Uterus (tissue), 3 donors: ENCODE measurements at regions not wholly inside any gene's neighbourhood (a gene's known extent, or its start where the extent isn't known, plus 50 kb on each side); places are given as distances from the start of the nearest gene placed in this dataset.

Experiments used
- DNase-seq, 2 donors: peaks; one replicate each; pipeline ENCODE4 v3.0.0-alpha.2; 2019 to 2020
- H3K27ac ChIP-seq, 2 donors: fragments of 200-600 bp; sonication (generic); 1 replicate in 1 of 2; 2 replicates in 1 of 2; pipeline ENCODE4 v1.5.1; 2016 to 2018
- H3K27me3 ChIP-seq, 2 donors: fragments of 200-600 bp; sonication (generic); one replicate each; pipeline ENCODE4 v1.5.1; 2018 to 2019; ENCODE audit warnings: control low read depth in 1 of 2
- H3K36me3 ChIP-seq, 2 donors: fragments of 200-600 bp; sonication (generic); one replicate each; pipeline ENCODE4 v1.5.1; 2019; ENCODE audit warnings: control low read depth in 1 of 2
- H3K4me1 ChIP-seq, 2 donors: fragments of 200-600 bp; sonication (generic); one replicate each; pipeline ENCODE4 v1.5.1; 2018 to 2019; ENCODE audit warnings: control low read depth in 1 of 2
- H3K4me3 ChIP-seq, 2 donors: fragments of 200-600 bp; sonication (generic); 1 replicate in 1 of 2; 2 replicates in 1 of 2; pipeline ENCODE4 v1.5.1; 2018 to 2019; ENCODE audit warnings: mild to moderate bottlenecking in 1 of 2
- H3K9me3 ChIP-seq, 2 donors: fragments of 200-600 bp; sonication (generic); one replicate each; pipeline ENCODE4 v1.5.1; 2019; ENCODE audit warnings: control low read depth in 1 of 2
- CTCF ChIP-seq, 4 experiments: fragments of 200-600 bp in 2 of 4; fragments of 450-650 bp in 2 of 4; sonication (generic) in 2 of 4; IDR thresholded peaks; one replicate each; pipeline ENCODE4 v1.5.1; 2016 to 2019; ENCODE audit warnings: antibody characterized with exemption in 4 of 4, mild to moderate bottlenecking in 2 of 4, moderate library complexity in 1 of 4
- POLR2A ChIP-seq, 2 donors: fragments of 450-650 bp; IDR thresholded peaks; one replicate each; pipeline ENCODE4 v1.6.1; 2016; ENCODE audit warnings: antibody characterized with exemption in 2 of 2, mild to moderate bottlenecking in 1 of 2, moderate library complexity in 1 of 2
- intact Hi-C: fragments of 100-400 bp; cut with DNase I; formaldehyde crosslinking; loops from one replicate; pipeline ENCODE4 v1.15.1; 2023; ENCODE audit warnings: low total_unique reads
- donor health status: DM: yes; HTN: yes; CAD: no.

GRCh38 chr7:106512217-106512616 lies 148.7 kb downstream of the CCDC71L start:
- Histone ChIP-seq H3K4me3 (no peak overlapping the region), H3K9me3 (no peaks in the 10 kb centered on the region), H3K27ac (no peak overlapping the region), H3K4me1 (no peaks in the 10 kb centered on the region), H3K36me3 (no peaks in the 10 kb centered on the region), H3K27me3 (no peaks in the 10 kb centered on the region)
- no peak for TF ChIP-seq CTCF (IDR thresholded peaks at IDR 0.05)
- no peak for TF ChIP-seq POLR2A (IDR thresholded peaks at IDR 0.05)
- DNase-seq: no peak
- intact Hi-C loops: no loop called here

GRCh38 chr7:106504645-106505044 lies 156.3 kb downstream of the CCDC71L start:
- no peak for TF ChIP-seq POLR2A (IDR thresholded peaks at IDR 0.05)
- no peak for TF ChIP-seq CTCF (IDR thresholded peaks at IDR 0.05)
- Histone ChIP-seq H3K4me3 (no peak overlapping the region), H3K27me3 (no peaks in the 10 kb centered on the region), H3K9me3 (no peaks in the 10 kb centered on the region), H3K27ac (no peak overlapping the region), H3K4me1 (no peaks in the 10 kb centered on the region), H3K36me3 (no peaks in the 10 kb centered on the region)
- DNase-seq: no peak
- intact Hi-C loops: no loop called here

- no peak for TF ChIP-seq POLR2A (IDR thresholded peaks at IDR 0.05)
- TF ChIP-seq CTCF (IDR thresholded peaks at IDR 0.05): no peak
- Histone ChIP-seq H3K4me3 (no peak overlapping the region), H3K27ac (no peak overlapping the region), H3K36me3 (no peaks in the 10 kb centered on the region), H3K9me3 (no peaks in the 10 kb centered on the region), H3K27me3 (no peaks in the 10 kb centered on the region), H3K4me1 (no peaks in the 10 kb centered on the region)
- no peak for DNase-seq
- intact Hi-C loops: no loop called here
These were observed 156.8 kb downstream of the CCDC71L start for GRCh38 chr7:106504207-106504606.

- Histone ChIP-seq H3K9me3 (no peaks in the 10 kb centered on the region), H3K27me3 (no peaks in the 10 kb centered on the region), H3K4me1 (no peaks in the 10 kb centered on the region), H3K4me3 (no peak overlapping the region), H3K36me3 (no peaks in the 10 kb centered on the region), H3K27ac (no peak overlapping the region)
- TF ChIP-seq CTCF (IDR thresholded peaks at IDR 0.05): no peak
- no peak for TF ChIP-seq POLR2A (IDR thresholded peaks at IDR 0.05)
- intact Hi-C loops: no loop called here
- no peak for DNase-seq
These were observed 157.3 kb downstream of the CCDC71L start for GRCh38 chr7:106503626-106504025.

GRCh38 chr7:106501605-106502580 lies 159.1 kb downstream of the CCDC71L start:
- TF ChIP-seq POLR2A (IDR thresholded peaks at IDR 0.05) (no peak), CTCF (IDR thresholded peaks at IDR 0.05) (no peak)
- Histone ChIP-seq H3K9me3 (no peaks in the 10 kb centered on the region), H3K27ac (no peak overlapping the region), H3K4me1 (no peaks in the 10 kb centered on the region), H3K36me3 (no peaks in the 10 kb centered on the region), H3K4me3 (no peak overlapping the region), H3K27me3 (no peaks in the 10 kb centered on the region)
- intact Hi-C loops: no loop called here
- DNase-seq: no peak
